DMS 273 treated with DMSO at 0.1 percent for 48 hours (cell line): ENCODE measurements at regions not wholly inside any gene's neighbourhood (a gene's known extent, or its start where the extent isn't known, plus 50 kb on each side); places are given as distances from the start of the nearest gene placed in this dataset.

ENCODE experiments used
- DNase-seq: peaks from one replicate; lab custom pipeline; 2025; lab: John Stamatoyannopoulos, UW

GRCh38 chr21:27126140-27126539, 159.3 kb upstream of the ADAMTS5 start:
- no peak for DNase-seq

DNA sequence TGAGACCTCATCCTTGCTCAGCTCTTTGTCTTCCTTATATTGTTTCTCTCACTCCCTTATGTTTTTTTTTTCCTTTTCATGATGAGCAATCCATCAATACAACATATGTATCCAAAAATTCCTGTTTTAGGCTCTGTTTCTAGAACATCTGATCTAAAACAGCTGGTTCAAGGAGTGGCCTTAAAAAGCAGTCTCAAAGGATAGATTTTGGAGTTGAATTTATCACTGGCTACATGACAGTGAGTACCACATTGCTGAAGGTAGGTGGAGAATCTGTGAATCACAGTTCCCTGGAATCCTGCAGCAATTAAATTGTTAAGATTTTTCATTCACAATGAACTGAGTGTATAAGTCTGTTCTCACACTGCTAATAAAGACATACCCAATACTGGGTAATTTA, 155.8 kb upstream of the ADAMTS5 start:
- DNase-seq = no peak

- DNase-seq = no peak
Observed at GRCh38 chr21:27114111-27114510, 147.2 kb upstream of the ADAMTS5 start.

DNA sequence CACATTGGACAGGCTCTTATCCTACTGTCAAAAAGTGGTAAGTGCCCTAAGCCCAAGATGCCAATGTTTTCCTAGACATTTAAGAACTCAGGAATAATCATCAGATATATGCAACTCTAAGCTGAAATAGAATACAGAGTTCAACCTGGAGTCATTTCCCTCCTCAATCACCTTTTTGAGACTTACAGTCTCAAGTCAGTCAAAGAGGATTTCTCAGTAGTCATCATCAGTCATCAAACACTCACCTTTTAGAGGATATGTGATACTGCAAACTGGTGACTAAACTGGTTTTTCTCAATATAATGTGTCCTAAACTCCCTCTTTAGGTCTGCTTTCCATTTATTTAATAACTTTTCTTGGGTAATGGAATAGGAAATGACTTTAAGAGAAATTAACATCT, 145.3 kb upstream of the ADAMTS5 start:
- no peak for DNase-seq

DNA sequence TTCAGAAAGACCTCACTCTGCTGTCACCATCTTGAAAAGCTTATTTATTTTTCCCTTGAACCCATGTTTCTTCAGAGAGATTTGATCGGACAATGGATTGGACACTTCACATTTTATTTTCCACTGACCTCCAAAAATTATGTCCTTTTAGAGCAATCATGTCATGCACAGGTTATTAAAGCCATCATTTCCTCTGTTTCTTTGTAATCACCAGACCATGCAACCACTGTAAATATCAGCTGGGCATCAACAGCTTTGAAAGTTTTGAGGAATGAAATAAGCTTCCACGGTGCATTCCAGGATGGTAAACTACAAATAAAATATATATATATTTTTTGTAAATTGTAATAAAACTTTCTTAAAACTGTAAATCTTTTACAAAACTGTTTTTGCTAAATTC, 144.1 kb upstream of the ADAMTS5 start:
- DNase-seq = no peak

- DNase-seq = no peak
Observed at GRCh38 chr21:27108701-27109100, 141.8 kb upstream of the ADAMTS5 start.

DNA sequence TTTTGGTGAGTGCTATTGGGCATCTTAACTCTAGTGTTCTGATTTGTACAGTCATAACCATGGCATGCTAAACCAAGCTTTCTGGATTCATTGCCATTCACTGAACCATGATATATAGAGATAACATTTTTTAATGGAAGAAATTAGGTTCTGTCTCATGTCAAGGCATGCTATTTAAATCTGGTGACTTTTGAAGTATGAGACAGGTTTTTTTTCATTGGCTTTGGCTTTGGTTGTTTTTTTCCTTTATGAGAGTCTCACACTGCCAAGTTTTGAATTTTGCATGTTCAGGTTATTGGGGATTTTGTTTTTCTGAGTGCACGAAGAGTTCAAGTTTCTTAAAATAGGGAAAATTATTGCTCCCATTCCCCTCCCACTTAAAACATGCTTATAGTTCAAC, 141.3 kb upstream of the ADAMTS5 start:
- no peak for DNase-seq

DNA sequence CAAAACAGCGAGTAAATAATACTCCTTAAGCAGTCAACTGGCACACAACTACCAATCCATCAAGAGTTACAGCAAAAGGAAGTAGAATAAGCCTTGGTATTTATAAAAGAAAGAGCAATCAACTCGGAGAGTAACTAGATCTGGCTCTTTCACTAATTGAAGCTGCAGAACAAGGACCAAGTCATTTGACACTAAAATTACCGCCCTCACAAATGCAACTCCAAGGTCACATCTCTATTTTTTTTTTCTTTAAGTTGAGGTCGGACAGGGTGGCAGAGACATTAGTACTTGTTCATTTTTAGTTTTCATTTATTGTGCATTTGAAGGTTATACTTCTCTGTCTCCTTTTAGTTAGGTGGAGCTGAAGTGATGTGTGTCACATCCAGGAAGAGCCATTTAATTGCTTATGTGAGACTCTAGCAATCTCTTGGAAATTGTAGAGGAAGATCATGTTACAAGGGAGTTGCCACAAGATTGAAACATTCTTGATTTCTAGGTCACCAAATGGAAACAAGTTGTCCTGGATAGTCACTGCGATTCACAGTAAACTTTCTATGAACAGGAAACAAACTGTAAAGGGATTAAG, 138.1 kb upstream of the ADAMTS5 start:
- DNase-seq = no peak

DNA sequence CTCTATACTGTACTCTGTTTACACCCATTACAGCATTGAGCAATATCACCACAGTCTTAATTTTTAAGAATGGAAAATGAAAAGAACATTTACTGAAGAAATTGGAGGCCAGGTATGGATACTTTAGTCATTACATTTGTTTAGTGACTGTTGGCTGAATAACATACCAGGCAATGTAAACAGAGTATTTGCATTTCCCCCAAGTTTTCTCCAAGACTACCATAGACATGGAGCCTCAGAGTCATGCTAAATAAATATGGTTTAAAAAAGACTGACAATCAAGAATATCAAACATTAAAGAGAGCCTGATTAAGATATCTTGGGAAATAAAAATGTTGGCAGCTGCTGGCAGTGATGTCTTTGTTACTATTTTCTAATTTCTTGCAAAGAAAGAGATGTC, 136.9 kb upstream of the ADAMTS5 start:
- DNase-seq = no peak

DNA sequence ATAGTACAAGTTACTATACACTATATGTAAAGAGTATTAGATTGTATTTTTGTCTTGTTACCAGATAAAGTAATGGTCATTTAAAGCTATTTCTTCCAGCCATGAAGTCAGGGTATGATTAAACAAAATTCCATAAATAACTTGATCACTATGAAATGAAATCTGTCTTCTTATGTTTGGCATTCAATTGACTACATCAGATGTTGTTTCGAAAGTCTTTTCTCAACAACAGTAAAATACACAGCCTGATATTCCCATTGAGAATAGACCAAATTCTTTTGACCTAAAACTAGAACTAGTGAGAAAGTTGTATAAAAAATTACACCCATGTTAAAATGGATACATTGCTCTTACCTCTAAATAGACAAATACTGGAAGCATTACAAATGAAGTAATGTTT, 134.6 kb upstream of the ADAMTS5 start:
- no peak for DNase-seq

- DNase-seq = no peak
Observed at GRCh38 chr21:27094184-27094948, 127.5 kb upstream of the ADAMTS5 start.

- DNase-seq = no peak
Observed at GRCh38 chr21:27086630-27087029, 119.7 kb upstream of the ADAMTS5 start.

GRCh38 chr21:27086186-27086585, 119.3 kb upstream of the ADAMTS5 start:
- no peak for DNase-seq

- DNase-seq = no peak
Observed at GRCh38 chr21:27085387-27085786, 118.5 kb upstream of the ADAMTS5 start.

- no peak for DNase-seq
Observed at GRCh38 chr21:27083144-27083543, 116.3 kb upstream of the ADAMTS5 start.

DNA sequence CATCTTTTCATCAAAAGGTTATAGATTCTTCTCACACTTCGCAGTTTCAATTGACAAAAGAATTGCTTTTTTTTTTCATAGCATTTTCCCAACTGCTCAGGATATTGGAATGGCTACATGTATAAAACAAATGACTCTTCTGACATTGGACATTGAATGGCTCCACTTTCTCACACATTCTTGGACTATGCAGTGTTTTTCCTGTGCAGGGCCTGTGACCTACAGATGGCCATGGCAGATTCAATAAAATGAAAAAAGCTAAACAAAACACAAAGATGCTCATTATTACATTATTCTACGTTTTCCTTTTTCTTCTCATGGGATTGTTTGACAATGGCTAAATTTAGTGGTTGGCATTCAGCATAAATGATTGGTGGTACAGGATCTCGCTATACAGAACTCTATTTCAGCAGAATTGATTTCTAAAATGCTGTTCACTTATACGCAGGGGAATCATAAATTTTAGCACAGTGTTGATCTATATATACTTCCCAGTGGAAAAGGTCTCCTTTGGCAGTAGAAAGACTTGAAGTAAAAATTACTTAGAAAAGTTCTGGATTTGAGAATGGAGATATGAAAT, 115.6 kb upstream of the ADAMTS5 start:
- no peak for DNase-seq

GRCh38 chr21:27079636-27080240, 112.8 kb upstream of the ADAMTS5 start:
- DNase-seq = no peak

DNA sequence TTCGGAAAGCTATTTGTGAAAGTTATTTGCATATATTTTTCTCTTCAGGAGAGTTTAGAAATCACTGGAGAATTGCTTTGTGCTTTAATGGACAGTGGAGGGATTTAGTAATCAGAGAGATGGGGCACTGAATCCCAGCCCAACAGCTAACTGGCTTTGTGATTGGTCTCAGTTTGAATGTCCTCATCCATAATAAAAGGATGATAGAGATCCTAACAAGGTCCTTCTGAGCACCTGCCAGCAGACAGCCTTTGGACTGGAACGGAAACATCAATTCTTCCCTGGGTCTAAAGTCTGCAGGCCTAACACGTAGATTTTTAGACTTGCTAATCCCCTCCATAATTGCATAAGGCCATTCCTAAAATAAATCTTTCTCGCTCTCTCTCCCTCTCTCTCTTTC, 112.0 kb upstream of the ADAMTS5 start:
- no peak for DNase-seq

DNA sequence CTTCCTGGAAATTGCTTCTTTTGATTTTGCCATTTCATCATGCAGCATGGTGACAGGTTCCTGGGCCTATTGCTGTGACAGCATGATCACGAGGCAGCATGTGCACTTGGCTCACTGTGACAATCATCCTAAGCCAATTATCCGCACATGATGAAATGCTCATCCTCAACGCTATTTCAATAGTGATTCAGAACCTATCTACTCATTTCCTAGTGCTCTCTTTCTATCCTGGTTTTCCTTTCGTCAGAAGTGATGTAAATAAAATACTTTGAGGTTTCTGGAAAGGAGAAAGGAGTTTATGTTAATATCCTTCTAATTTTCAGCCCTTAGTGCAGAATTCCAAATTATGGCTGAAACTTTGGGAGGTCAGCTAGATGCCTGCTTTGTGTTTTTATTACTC, 110.6 kb upstream of the ADAMTS5 start:
- no peak for DNase-seq

DNA sequence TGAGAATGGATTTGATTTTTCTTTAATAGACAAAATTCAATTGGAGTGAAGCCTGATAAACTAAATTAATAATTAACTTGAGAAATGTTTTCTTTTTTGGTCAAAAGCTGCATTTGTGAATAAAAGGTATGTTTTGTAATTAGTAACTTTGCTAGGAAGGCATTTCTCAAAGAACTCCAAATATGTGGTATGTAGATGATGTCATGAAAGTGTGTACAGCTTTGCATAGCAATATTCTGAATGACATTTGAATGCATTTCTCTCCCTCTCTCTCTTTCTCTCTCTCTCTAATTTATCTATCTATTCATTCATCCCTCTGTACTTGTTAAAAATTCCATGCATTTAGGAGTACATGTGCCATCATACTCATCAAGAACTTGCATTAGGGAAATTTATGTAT, 109.1 kb upstream of the ADAMTS5 start:
- DNase-seq = no peak

DNA sequence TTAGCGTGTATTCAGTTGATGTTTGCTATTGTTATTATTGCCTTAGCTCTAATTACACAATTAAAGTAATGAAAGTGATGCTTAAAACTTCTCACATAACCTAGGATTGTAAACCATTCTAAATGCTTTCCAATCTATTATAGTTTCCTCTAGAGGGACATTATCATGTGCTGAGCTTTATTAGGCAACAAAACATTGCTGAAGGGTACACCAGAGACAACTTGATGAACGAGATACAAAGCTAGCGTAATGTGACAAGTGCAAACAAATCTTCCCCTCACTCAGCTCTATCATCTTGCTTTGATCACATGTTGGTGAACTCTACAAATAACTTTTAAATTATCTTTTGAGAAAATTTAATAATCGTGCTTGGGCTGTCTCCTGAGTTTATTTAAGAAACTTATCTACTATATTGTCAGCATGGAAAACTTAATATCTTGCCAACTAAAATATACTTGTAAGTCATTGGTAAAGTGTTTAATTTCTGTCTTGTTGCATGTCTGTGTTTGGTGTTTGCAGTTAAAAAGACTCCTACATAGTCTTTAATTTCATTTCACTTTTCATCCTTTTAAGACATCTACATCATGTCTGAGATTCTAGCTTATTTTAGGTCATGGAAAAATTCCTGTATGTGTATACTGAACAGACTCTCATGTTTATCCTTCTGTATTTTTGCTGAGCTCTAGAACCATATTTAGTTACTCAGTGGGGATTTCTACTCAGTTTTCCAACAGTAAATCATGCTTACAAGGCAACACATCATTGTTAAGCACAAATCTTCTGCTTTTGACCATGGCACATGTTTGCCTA, 104.2 kb upstream of the ADAMTS5 start:
- no peak for DNase-seq

DNA sequence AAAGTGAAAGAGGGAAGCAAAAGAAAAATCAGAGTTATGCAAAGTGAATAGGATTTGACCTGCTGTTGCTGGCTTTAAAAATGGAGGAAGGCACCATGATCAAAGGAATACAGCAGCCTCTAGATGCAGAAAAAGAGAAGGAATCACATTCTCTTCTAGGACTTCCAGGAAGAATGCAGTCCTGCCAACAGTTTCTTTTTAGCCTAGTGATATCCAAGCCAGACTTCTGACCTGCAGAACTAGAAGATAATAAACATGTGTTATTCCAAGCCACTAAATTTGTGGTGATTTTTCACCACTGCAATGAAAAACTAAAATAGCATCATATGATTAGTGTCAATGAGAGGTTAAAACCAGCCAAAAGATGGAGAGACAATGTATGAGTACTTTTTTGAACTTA, 101.9 kb upstream of the ADAMTS5 start:
- no peak for DNase-seq
